ENCODE measurements at regions not wholly inside any gene's neighbourhood (a gene's known extent, or its start where the extent isn't known, plus 50 kb on each side); places are given as distances from the start of the nearest gene placed in this dataset.
"Not testable (repeated sequence)": the region's sequence is repeated elsewhere in the genome, so short reads cannot be mapped to it uniquely, and the experiment has no call there.

- Histone ChIP-seq H3K27ac (no peak overlapping the region), H3K9me3 (no peaks in the 10 kb centered on the region), H3K36me3 (no peaks in the 10 kb centered on the region), H3K27me3 (no peaks in the 10 kb centered on the region), H3K4me3 (no peak overlapping the region), H3K4me1 (peaks cover 0 to 53% (median 8%) of the 10 kb centered on the region in 4 donors)
- TF ChIP-seq POLR2A (IDR thresholded peaks at IDR 0.05), result no peak
- no peak for TF ChIP-seq CTCF (IDR thresholded peaks at IDR 0.05)
- 63% methylated on average over 1 of the region's 1 CpG for WGBS (ENCODE audit: insufficient coverage, low coverage, low lambda C conversion rate, missing lambda C conversion rate)
- DNase-seq (no peak), ATAC-seq (no peak)
- intact Hi-C loops (cut with DNase I), result no loop called here
Measured at GRCh38 chr5:53166183-53166495, 56.6 kb upstream of the MOCS2 start.

- peak in 1 of 3 donors; percentile 71 for DNase-seq
- intact Hi-C loops (cut with DNase I), result no loop called here
- Histone ChIP-seq H3K27me3 (no peaks in the 10 kb centered on the region), H3K36me3 (no peaks in the 10 kb centered on the region), H3K4me1 (peaks cover 0 to 53% (median 8%) of the 10 kb centered on the region in 4 donors), H3K9me3 (no peaks in the 10 kb centered on the region), H3K4me3 (no peak overlapping the region), H3K27ac (peak overlapping the region in 2 of 3 donors; percentile 18 to 35)
- ATAC-seq, result peak; percentile 67 to 83 (median 75)
- TF ChIP-seq POLR2A (IDR thresholded peaks at IDR 0.05), result no peak
- TF ChIP-seq CTCF (IDR thresholded peaks at IDR 0.05), result no peak
- WGBS (ENCODE audit: insufficient coverage, low coverage, low lambda C conversion rate, missing lambda C conversion rate), result 12% methylated on average over 1 of the region's 1 CpG
Measured at GRCh38 chr5:53167836-53168235, 58.3 kb upstream of the MOCS2 start.

- intact Hi-C loops (cut with DNase I), result no loop called here
Measured at GRCh38 chr5:53169933-53170332, 60.4 kb upstream of the MOCS2 start.

GRCh38 chr5:53170746-53171349 lies 61.3 kb upstream of the MOCS2 start:
- Histone ChIP-seq H3K27ac (no peak overlapping the region), H3K36me3 (no peaks in the 10 kb centered on the region), H3K27me3 (no peaks in the 10 kb centered on the region), H3K4me3 (no peak overlapping the region), H3K9me3 (no peaks in the 10 kb centered on the region), H3K4me1 (peaks cover 0 to 31% (median 8%) of the 10 kb centered on the region in 4 donors)
- peak; percentile 56 to 69 (median 62) for TF ChIP-seq CTCF (IDR thresholded peaks at IDR 0.05)
- TF ChIP-seq POLR2A (IDR thresholded peaks at IDR 0.05), result no peak
- 93% methylated on average over 1 of the region's 1 CpG for WGBS (ENCODE audit: insufficient coverage, low coverage, low lambda C conversion rate, missing lambda C conversion rate)
- intact Hi-C loops (cut with DNase I), result no loop called here
- DNase-seq (no peak), ATAC-seq (peak; percentile 63 to 76 (median 70))

More at GRCh38 chr5:53169933-53170332, 60.4 kb upstream of the MOCS2 start:
- Histone ChIP-seq H3K4me1 (peaks cover 0 to 40% (median 8%) of the 10 kb centered on the region in 4 donors), H3K36me3 (no peaks in the 10 kb centered on the region), H3K9me3 (no peaks in the 10 kb centered on the region), H3K4me3 (no peak overlapping the region), H3K27ac (no peak overlapping the region), H3K27me3 (no peaks in the 10 kb centered on the region)
- WGBS (ENCODE audit: insufficient coverage, low coverage, low lambda C conversion rate, missing lambda C conversion rate), result 55% methylated on average over 3 of the region's 3 CpGs
- no peak for TF ChIP-seq POLR2A (IDR thresholded peaks at IDR 0.05)
- no peak for TF ChIP-seq CTCF (IDR thresholded peaks at IDR 0.05)
- no peak for DNase-seq
- ATAC-seq, result no peak

GRCh38 chr5:53172073-53172472 lies 62.5 kb upstream of the MOCS2 start:
- H3K9me3 ChIP-seq; intact Hi-C loops (cut with DNase I); H3K36me3 ChIP-seq; ATAC-seq; H3K27me3 ChIP-seq; H3K27ac ChIP-seq; DNase-seq; H3K4me3 ChIP-seq: not testable (repeated sequence)
- peaks cover 0 to 19% (median 7%) of the 10 kb centered on the region in 4 donors for H3K4me1 ChIP-seq

All from right lobe of liver (tissue), 6 donors.